Lung (tissue), 11 donors: ENCODE measurements at regions not wholly inside any gene's neighbourhood (a gene's known extent, or its start where the extent isn't known, plus 50 kb on each side); places are given as distances from the start of the nearest gene placed in this dataset.

Experiments
- ATAC-seq: fragments of 200-7000 bp; cut with Tn5 transposase; one replicate; pipeline ENCODE4 v1.9.1; 2020; ENCODE audit warnings: moderate number of reproducible peaks; ENCODE audit not compliant: insufficient read depth, low FRiP score
- DNase-seq, 3 donors: peaks; one replicate each; pipeline ENCODE4 v3.0.0-alpha.2; 2013 to 2017
- H3K27ac ChIP-seq, 2 donors: one replicate each; pipeline ENCODE4 v1.5.1; 2013; ENCODE audit warnings: mild to moderate bottlenecking in 2 of 2, moderate library complexity in 2 of 2, control low read depth in 1 of 2, inconsistent platforms in 1 of 2, low read depth in 1 of 2, low read length in 1 of 2
- H3K27me3 ChIP-seq, 3 donors: one replicate each; pipeline ENCODE4 v1.5.1; 2013; ENCODE audit warnings: low read length in 2 of 3; ENCODE audit not compliant: control insufficient read depth in 3 of 3, insufficient read depth in 3 of 3
- H3K36me3 ChIP-seq, 4 donors: one replicate each; pipeline ENCODE4 v1.5.1; 2013; ENCODE audit warnings: low read length in 4 of 4, mild to moderate bottlenecking in 1 of 4, moderate library complexity in 1 of 4; ENCODE audit not compliant: control insufficient read depth in 4 of 4, insufficient read depth in 4 of 4
- H3K4me1 ChIP-seq, 5 donors: one replicate each; pipeline ENCODE4 v1.5.1; 2013; ENCODE audit warnings: low read length in 5 of 5, mild to moderate bottlenecking in 2 of 5, moderate library complexity in 1 of 5; ENCODE audit not compliant: control insufficient read depth in 5 of 5, insufficient read depth in 5 of 5
- H3K4me3 ChIP-seq: one replicate; pipeline ENCODE4 v1.5.1; 2013; ENCODE audit warnings: mild to moderate bottlenecking, control low read depth, moderate library complexity
- H3K9ac ChIP-seq, 2 donors: one replicate each; pipeline ENCODE4 v1.5.1; 2013; ENCODE audit warnings: low read length in 2 of 2, control low read depth in 1 of 2; ENCODE audit not compliant: insufficient read depth in 1 of 2
- H3K9me3 ChIP-seq, 4 donors: one replicate each; pipeline ENCODE4 v1.5.1; 2013; ENCODE audit warnings: low read length in 3 of 4, mild to moderate bottlenecking in 1 of 4, moderate library complexity in 1 of 4; ENCODE audit not compliant: control insufficient read depth in 4 of 4, insufficient read depth in 3 of 4
- WGBS, 2 donors: extraction: QIAGEN DNeasy Blood & Tissue Kit; methylation state at CpG; one replicate each; pipeline ENCODE4 v1.1.7; 2013; 5-methylcytosine and 5-hydroxymethylcytosine counted together
- TF ChIP-seq, protein P1 (sequence below): IDR thresholded peaks from 2 replicates; pipeline ENCODE4 v1.5.1; 2012; ENCODE audit warnings: mild to moderate bottlenecking; ENCODE audit errors: control extremely low read depth, extremely low read depth
- donor health status: control.
- donor health status: control.
- donor health status: Bipolar disorder and iron deficiency.
- donor health status: healthy.
- donor health status: DM: yes; HTN: yes; CAD: no.

DNA sequence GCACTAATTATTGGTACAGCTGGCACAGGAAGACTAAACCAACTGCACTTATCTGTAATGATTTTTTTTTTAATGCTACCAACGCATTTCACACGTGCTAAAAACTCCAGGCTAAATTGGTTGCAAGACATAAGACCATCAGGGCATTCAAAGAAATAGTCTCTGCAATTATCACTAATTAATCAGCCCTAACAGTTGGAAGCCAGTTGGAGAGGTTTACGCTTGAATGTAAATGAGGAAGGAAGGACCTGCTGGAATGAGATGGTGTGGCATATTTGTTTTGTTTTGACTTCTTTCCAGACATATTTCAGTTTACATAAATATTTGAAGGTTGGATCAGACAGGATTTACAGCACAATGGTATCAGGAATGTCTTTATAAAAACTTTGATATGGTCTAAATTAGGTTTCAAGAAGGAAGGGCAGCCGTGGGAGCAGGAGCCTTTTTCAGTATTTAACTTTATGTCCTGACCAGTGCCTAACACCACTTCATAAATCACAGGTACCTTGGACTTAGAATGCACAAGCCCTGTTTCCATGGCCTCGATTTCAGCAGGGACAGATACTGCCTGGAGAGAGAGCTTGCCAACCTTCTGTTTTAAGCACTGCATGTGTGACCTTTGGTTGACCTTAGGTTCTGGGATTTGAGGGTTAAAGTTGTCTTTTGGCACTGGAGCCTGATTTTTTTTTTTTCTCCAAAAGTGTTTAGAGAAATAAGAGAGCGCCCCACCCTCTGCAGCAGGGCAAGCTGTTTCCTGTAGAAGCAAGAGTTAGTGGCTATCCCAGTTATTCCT lies 199.8 kb upstream of the MAP3K1 start:
- TF ChIP-seq, protein P1, sequence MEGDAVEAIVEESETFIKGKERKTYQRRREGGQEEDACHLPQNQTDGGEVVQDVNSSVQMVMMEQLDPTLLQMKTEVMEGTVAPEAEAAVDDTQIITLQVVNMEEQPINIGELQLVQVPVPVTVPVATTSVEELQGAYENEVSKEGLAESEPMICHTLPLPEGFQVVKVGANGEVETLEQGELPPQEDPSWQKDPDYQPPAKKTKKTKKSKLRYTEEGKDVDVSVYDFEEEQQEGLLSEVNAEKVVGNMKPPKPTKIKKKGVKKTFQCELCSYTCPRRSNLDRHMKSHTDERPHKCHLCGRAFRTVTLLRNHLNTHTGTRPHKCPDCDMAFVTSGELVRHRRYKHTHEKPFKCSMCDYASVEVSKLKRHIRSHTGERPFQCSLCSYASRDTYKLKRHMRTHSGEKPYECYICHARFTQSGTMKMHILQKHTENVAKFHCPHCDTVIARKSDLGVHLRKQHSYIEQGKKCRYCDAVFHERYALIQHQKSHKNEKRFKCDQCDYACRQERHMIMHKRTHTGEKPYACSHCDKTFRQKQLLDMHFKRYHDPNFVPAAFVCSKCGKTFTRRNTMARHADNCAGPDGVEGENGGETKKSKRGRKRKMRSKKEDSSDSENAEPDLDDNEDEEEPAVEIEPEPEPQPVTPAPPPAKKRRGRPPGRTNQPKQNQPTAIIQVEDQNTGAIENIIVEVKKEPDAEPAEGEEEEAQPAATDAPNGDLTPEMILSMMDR: no peak
- no peaks in the 10 kb centered on the region for H3K27me3 ChIP-seq
- H3K36me3 ChIP-seq: no peaks in the 10 kb centered on the region
- H3K4me3 ChIP-seq: no peak overlapping the region
- peaks cover 6 to 26% (median 22%) of the 10 kb centered on the region in 5 donors for H3K4me1 ChIP-seq
- ATAC-seq (no peak), DNase-seq (peak; percentile 74 to 94 (median 89))
- H3K9ac ChIP-seq: peak overlapping the region in 1 of 2 donors; percentile 17
- H3K9me3 ChIP-seq: peaks cover 0 to 6% (median 3%) of the 10 kb centered on the region in 4 donors
- H3K27ac ChIP-seq: peak overlapping the region in 1 of 2 donors; percentile 42
- 23 to 25% methylated on average over 6 of the region's 6 CpGs for WGBS, 2 donors

DNA sequence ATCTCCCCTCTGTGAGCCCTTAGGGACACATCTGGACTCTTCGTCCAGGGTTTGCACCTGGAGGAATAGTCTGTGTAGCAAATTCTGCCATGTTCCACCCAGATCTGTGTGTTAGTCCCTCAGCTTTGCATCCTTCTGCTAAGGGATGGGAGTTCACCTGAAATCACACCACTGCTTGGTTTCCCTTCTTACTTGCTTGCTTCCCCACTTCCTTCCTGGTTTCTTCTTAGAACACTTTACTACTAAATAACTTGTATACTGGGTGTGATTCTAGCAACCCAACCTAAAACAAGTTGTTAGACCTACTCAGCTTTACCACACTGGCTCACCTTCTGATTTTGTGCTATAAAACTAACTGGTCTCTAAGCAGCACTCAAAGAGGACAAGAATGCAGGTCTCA lies 202.6 kb upstream of the MAP3K1 start:
- Histone ChIP-seq H3K4me3 (no peak overlapping the region), H3K9ac (no peak overlapping the region), H3K27me3 (no peaks in the 10 kb centered on the region), H3K9me3 (peaks cover 0 to 2% (median 0%) of the 10 kb centered on the region in 4 donors), H3K4me1 (peaks cover 6 to 39% (median 23%) of the 10 kb centered on the region in 5 donors), H3K36me3 (no peaks in the 10 kb centered on the region), H3K27ac (no peak overlapping the region)
- TF ChIP-seq, protein P1: no peak
- no peak for DNase-seq
- ATAC-seq: no peak
- 80 to 91% methylated on average over 1 of the region's 1 CpG for WGBS, 2 donors

DNA sequence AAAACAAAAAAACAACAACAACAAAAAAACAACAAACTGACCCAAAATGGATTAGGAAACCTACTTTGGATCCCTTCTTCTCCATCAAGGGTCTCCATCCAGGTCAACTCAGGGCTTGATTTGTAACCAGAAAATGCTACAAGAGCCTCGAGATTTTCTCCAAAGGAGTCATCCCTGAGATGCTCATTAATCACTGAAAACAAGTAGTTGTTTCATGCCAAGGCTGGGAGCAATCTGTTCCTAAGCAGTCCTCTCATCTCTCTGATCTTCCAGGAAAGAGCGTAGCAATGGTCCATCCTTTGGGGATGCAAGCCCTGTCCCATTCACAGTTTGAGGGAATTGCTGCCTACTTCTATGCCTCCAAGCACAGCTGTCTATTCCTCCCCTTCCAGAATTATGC lies 203.0 kb upstream of the MAP3K1 start:
- TF ChIP-seq, protein P1: no peak
- ATAC-seq (no peak), DNase-seq (no peak)
- no peaks in the 10 kb centered on the region for H3K27me3 ChIP-seq
- H3K9ac ChIP-seq: no peak overlapping the region
- H3K27ac ChIP-seq: no peak overlapping the region
- 81 to 86% methylated on average over 2 of the region's 2 CpGs for WGBS, 2 donors
- H3K4me3 ChIP-seq: no peak overlapping the region
- H3K36me3 ChIP-seq: no peaks in the 10 kb centered on the region
- H3K4me1 ChIP-seq: peaks cover 6 to 43% (median 23%) of the 10 kb centered on the region in 5 donors
- H3K9me3 ChIP-seq: peaks cover 0 to 1% (median 0%) of the 10 kb centered on the region in 4 donors
